ENCODE measurements at regions not wholly inside any gene's neighbourhood (a gene's known extent, or its start where the extent isn't known, plus 50 kb on each side); places are given as distances from the start of the nearest gene placed in this dataset.

GRCh38 chr12:75754141-75754540 lies 242.7 kb upstream of the KRR1 start:
- TF ChIP-seq CTCF (IDR thresholded peaks at IDR 0.05; ENCODE audit: low read depth, low read length) = no peak
- TF ChIP-seq EZH2phosphoT487 (IDR thresholded peaks at IDR 0.05; ENCODE audit: low read depth) = no peak
